ENCODE measurements at regions not wholly inside any gene's neighbourhood (a gene's known extent, or its start where the extent isn't known, plus 50 kb on each side); places are given as distances from the start of the nearest gene placed in this dataset.

- TF ChIP-seq EZH2 (IDR thresholded peaks at IDR 0.05; ENCODE audit: low read length, unreplicated experiment) (no peak), CTCF (conservative IDR thresholded peaks at IDR 0.05; ENCODE audit: low read depth, low read length) (no peak), EZH2phosphoT487 (IDR thresholded peaks at IDR 0.05; ENCODE audit: borderline replicate concordance, low read length) (no peak)
Measured at GRCh38 chr1:204738506-204738905, 53.0 kb upstream of the LRRN2 start.
